K562 (cell line): ENCODE measurements at regions not wholly inside any gene's neighbourhood (a gene's known extent, or its start where the extent isn't known, plus 50 kb on each side); places are given as distances from the start of the nearest gene placed in this dataset.

Experiments used
- ATAC-seq: fragments of 200-7000 bp; cut with Tn5 transposase; 3 replicates; pipeline ENCODE4 v1.9.1; 2020; ENCODE audit warnings: moderate library complexity
- BruUV-seq: library from RNA; stranded (reverse); fragments of 400-500 nt; replicated peaks from 2 replicates; lab custom pipeline; 2021; lab: Mats Ljungman, UMichigan
- CTCF ChIA-PET: fragments of 300-600 bp; formaldehyde crosslinking; extraction: SDS; loops from one replicate; lab custom pipeline; 2021; ENCODE audit warnings: low intra/inter-chr PET ratio; lab: Yijun Ruan, JAX
- POLR2A ChIA-PET: fragments of 300-600, 350-650 bp; sonication (Branson Sonifier 250); formaldehyde crosslinking; extraction: SDS; loops from one replicate; lab custom pipeline; 2021; ENCODE audit warnings: antibody characterized with exemption, inconsistent platforms; lab: Yijun Ruan, JAX
- DNase-seq, 4 experiments: peaks; one replicate each; pipeline versions ENCODE4 v3.0.0 to v3.0.0-alpha.2; 2011 to 2018; ENCODE audit warnings: low spot score in 3 of 4, mixed read lengths in 3 of 4; ENCODE audit errors: extremely low read depth in 1 of 4
- FAIRE-seq: peaks from 2 replicates; lab custom pipeline; 2011; peaks lifted over from hg19 to GRCh38; lab: Jason Lieb, UNC
- H2AFZ ChIP-seq: 2 replicates; pipeline ENCODE4 v1.6.0; 2011; ENCODE audit warnings: low read depth, low read length, control low read depth, inconsistent platforms
- H3K27ac ChIP-seq: fragments of 200-600 bp; 3 replicates; pipeline ENCODE4 v1.8.0; 2011; ENCODE audit warnings: low read depth, mild to moderate bottlenecking, control low read depth, inconsistent platforms, low read length, moderate library complexity, mixed read lengths; ENCODE audit errors: extremely low read depth
- H3K27me3 ChIP-seq, 2 experiments: fragments of 300-600 bp in 1 of 2; 2 replicates in 1 of 2; 3 replicates in 1 of 2; pipeline versions ENCODE4 v1.6.0 to v1.8.0; 2011; ENCODE audit warnings: inconsistent platforms in 2 of 2, low read length in 2 of 2, mild to moderate bottlenecking in 1 of 2, mixed read lengths in 1 of 2, moderate library complexity in 1 of 2; ENCODE audit not compliant: control insufficient read depth in 2 of 2, insufficient read depth in 2 of 2
- H3K36me3 ChIP-seq: fragments of 300-600 bp; 3 replicates; pipeline ENCODE4 v1.8.0; 2011; ENCODE audit warnings: mild to moderate bottlenecking, low read length, inconsistent platforms; ENCODE audit not compliant: control insufficient read depth, insufficient read depth
- H3K4me1 ChIP-seq, 2 experiments: fragments of 200-600 bp in 1 of 2; replicated peaks in 1 of 2; 2 replicates in 1 of 2; 3 replicates in 1 of 2; pipeline versions ENCODE4 v1.5.1 to v1.8.0; 2011; ENCODE audit warnings: inconsistent platforms in 2 of 2, low read length in 2 of 2, mild to moderate bottlenecking in 1 of 2, mixed read lengths in 1 of 2, moderate library complexity in 1 of 2; ENCODE audit not compliant: control insufficient read depth in 2 of 2, insufficient read depth in 2 of 2
- H3K4me2 ChIP-seq: 2 replicates; pipeline ENCODE4 v1.6.1; 2011; ENCODE audit warnings: low read length, control low read depth, inconsistent platforms, mixed read lengths; ENCODE audit not compliant: insufficient read depth
- H3K4me3 ChIP-seq: fragments of 200-600 bp; sonication (generic), shearing (Covaris generic); 2 replicates; pipeline ENCODE4 v1.5.1; 2016; ENCODE audit warnings: control low read depth, inconsistent platforms
- H3K79me2 ChIP-seq: fragments of 200-600 bp; 3 replicates; pipeline ENCODE4 v1.8.0; 2011; ENCODE audit warnings: low read length, inconsistent platforms; ENCODE audit not compliant: control insufficient read depth, insufficient read depth
- H3K9ac ChIP-seq, 2 experiments: 2 replicates each; pipeline versions ENCODE4 v1.6.0 to v1.6.1; 2011; ENCODE audit warnings: low read depth in 2 of 2, low read length in 2 of 2, control low read depth in 1 of 2, inconsistent platforms in 1 of 2, mild to moderate bottlenecking in 1 of 2, mixed read lengths in 1 of 2; ENCODE audit not compliant: insufficient read depth in 1 of 2
- H3K9me1 ChIP-seq: one replicate; pipeline ENCODE4 v1.6.0; 2011; ENCODE audit warnings: inconsistent platforms, mild to moderate bottlenecking, low read length, moderate library complexity; ENCODE audit not compliant: control insufficient read depth, insufficient read depth
- H3K9me3 ChIP-seq: replicated peaks from 2 replicates; pipeline ENCODE4 v1.5.1; 2011; ENCODE audit warnings: low read depth, low read length, inconsistent platforms; ENCODE audit not compliant: control insufficient read depth, insufficient read depth
- H4K20me1 ChIP-seq: replicated peaks from 2 replicates; pipeline ENCODE4 v1.6.1; 2011; ENCODE audit warnings: low read length, inconsistent platforms, mixed read lengths; ENCODE audit not compliant: control insufficient read depth, insufficient read depth
- BCOR ChIP-seq: fragments of 450-650 bp; IDR thresholded peaks from 2 replicates; pipeline ENCODE4 v1.6.1; 2016
- FOXM1 ChIP-seq, 2 experiments: fragments of 450-650 bp in 1 of 2; sonication (generic) in 1 of 2; formaldehyde crosslinking in 1 of 2; IDR thresholded peaks; 2 replicates each; pipeline versions ENCODE4 v1.6.1 to v1.9.0; 2017 to 2022; ENCODE audit warnings: low read depth in 2 of 2, mild to moderate bottlenecking in 2 of 2, missing genetic modification reagents in 1 of 2, moderate library complexity in 1 of 2
- HDAC8 ChIP-seq: fragments of 450-650 bp; IDR thresholded peaks from 2 replicates; pipeline ENCODE4 v1.6.1; 2016; ENCODE audit warnings: mild to moderate bottlenecking, missing genetic modification characterization, moderate library complexity, missing compliant biosample characterization
- HIVEP1 ChIP-seq: fragments of 250-450 bp; sonication (Bioruptor Pico); IDR thresholded peaks from 2 replicates; pipeline ENCODE4 v1.4.0; 2020; ENCODE audit warnings: mild to moderate bottlenecking
- RFX7 ChIP-seq: fragments of 250-450 bp; sonication (Bioruptor Pico); IDR thresholded peaks from 2 replicates; pipeline ENCODE4 v1.5.1; 2021; ENCODE audit warnings: mild to moderate bottlenecking
- STAT5A ChIP-seq: IDR thresholded peaks from 2 replicates; pipeline ENCODE4 v1.6.1; 2012; ENCODE audit warnings: low read length, inconsistent platforms, borderline replicate concordance
- SUPT5H ChIP-seq: fragments of 450-650 bp; IDR thresholded peaks from 2 replicates; pipeline ENCODE4 v1.6.1; 2016
- ZNF764 ChIP-seq: fragments of 250-450 bp; sonication (Bioruptor Pico); IDR thresholded peaks from 2 replicates; pipeline ENCODE4 v1.4.0; 2020; ENCODE audit warnings: low read depth, mild to moderate bottlenecking, moderate library complexity
- WGBS: fragments of 100-300 bp; shearing (Covaris generic); methylation state at CpG from one replicate; pipeline ENCODE4 v1.1.6; 2016; ENCODE audit warnings: low coverage, mixed read lengths; ENCODE audit not compliant: insufficient coverage; ENCODE audit errors: missing lambda C conversion rate; 5-methylcytosine and 5-hydroxymethylcytosine counted together
- in situ Hi-C: fragments of 300-500 bp; cut with MboI; formaldehyde crosslinking; loops from 4 replicates; pipeline ENCODE4 v1.15.0; 2018; ENCODE audit warnings: inconsistent platforms, mixed read lengths
- intact Hi-C: fragments of 100-400 bp; cut with micrococcal nuclease; formaldehyde crosslinking; loops from 2 replicates; pipeline ENCODE4 v1.14.2; 2022
- TF ChIP-seq, protein P1 (sequence below), 3 experiments: IDR thresholded peaks in 2 of 3; conservative IDR thresholded peaks in 1 of 3; 2 replicates each; pipeline ENCODE4 v1.5.1; 2011 to 2012; ENCODE audit warnings: low read length in 3 of 3, mild to moderate bottlenecking in 3 of 3, control low read depth in 2 of 3, improper control_type of control experiment in 1 of 3, inconsistent platforms in 1 of 3, low read depth in 1 of 3, mixed read lengths in 1 of 3, moderate library complexity in 1 of 3; ENCODE audit not compliant: insufficient read depth in 2 of 3
- TF ChIP-seq, protein P2 (sequence below), 2 experiments: fragments of 250-450 bp in 1 of 2; fragments of 450-650 bp in 1 of 2; sonication (Bioruptor Pico) in 1 of 2; IDR thresholded peaks; 2 replicates each; pipeline versions ENCODE4 v1.6.1 to v1.8.0; 2016 to 2021; ENCODE audit warnings: mild to moderate bottlenecking in 2 of 2, moderate library complexity in 2 of 2, missing compliant biosample characterization in 1 of 2, missing genetic modification characterization in 1 of 2
- TF ChIP-seq, protein P3 (sequence below): sonication (generic); IDR thresholded peaks from 2 replicates; pipeline ENCODE4 v1.6.1; 2016
- TF ChIP-seq, protein P4 (sequence below): conservative IDR thresholded peaks from 2 replicates; pipeline ENCODE4 v1.6.1; 2011; ENCODE audit warnings: low read depth, mild to moderate bottlenecking, low read length; ENCODE audit not compliant: control insufficient read depth
- TF ChIP-seq, protein P5 (sequence below): fragments of 450-650 bp; IDR thresholded peaks from 2 replicates; pipeline ENCODE4 v1.6.1; 2016; ENCODE audit warnings: mild to moderate bottlenecking

DNA sequence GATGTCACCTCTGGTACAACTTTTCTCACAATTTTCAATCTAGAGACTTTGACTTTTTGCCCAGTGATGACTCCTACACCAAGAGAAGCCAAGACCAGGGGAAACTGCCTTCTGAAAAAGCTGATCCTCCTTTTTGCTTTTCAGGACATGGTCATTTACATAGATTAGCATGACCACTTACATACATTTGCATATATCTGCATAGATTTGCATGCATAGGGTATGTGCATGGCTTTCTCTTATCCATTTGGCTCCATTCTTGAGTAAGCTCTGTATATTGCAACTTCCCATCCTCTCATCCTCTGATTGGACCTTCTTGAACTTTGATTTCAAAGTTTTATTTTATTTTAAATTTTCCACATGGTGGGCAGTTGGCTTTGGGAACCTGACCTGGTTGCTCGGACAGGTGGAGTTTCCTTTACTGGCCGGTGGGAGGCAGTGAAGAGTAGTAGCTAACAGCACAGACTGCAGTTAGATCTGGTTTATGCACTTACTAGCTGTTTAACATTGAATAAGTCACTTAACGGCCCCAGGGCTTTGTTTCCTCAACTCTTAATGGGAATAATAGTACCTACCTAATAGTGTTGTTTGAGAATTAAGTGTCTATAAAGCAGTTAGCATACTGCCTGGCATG is 92.9 kb downstream of the GPR139 start:
- DNase-seq, result peak; percentile 27 to 52 (median 40)
- no peaks in the 10 kb centered on the region for H3K79me2 ChIP-seq
- intact Hi-C loops (no loop called here), in situ Hi-C loops (no loop called here)
- H3K36me3 ChIP-seq, result no peaks in the 10 kb centered on the region
- BruUV-seq, result no TSS peak
- H2AFZ ChIP-seq, result no peak overlapping the region
- H3K9ac ChIP-seq, result no peak overlapping the region
- no peak overlapping the region for H3K27ac ChIP-seq
- no peaks in the 10 kb centered on the region for H3K9me1 ChIP-seq
- ChIA-PET CTCF (no interaction called here), POLR2A (interaction anchor here (1.2 to 1.6 kb wide), 2 partner anchors 10 to 11 kb away, joined by 3 to 5 read pairs; no protein-coding TSS in a partner anchor)
- H3K4me2 ChIP-seq, result no peak overlapping the region
- WGBS, result 0% methylated on average over 3 of the region's 3 CpGs
- no peak overlapping the region for H3K4me3 ChIP-seq
- no peaks in the 10 kb centered on the region; the same call in 1 of the 2 replicates for H4K20me1 ChIP-seq
- FAIRE-seq, result peak; percentile 84
- peak; percentile 71 for ATAC-seq
- TF ChIP-seq, protein P1, sequence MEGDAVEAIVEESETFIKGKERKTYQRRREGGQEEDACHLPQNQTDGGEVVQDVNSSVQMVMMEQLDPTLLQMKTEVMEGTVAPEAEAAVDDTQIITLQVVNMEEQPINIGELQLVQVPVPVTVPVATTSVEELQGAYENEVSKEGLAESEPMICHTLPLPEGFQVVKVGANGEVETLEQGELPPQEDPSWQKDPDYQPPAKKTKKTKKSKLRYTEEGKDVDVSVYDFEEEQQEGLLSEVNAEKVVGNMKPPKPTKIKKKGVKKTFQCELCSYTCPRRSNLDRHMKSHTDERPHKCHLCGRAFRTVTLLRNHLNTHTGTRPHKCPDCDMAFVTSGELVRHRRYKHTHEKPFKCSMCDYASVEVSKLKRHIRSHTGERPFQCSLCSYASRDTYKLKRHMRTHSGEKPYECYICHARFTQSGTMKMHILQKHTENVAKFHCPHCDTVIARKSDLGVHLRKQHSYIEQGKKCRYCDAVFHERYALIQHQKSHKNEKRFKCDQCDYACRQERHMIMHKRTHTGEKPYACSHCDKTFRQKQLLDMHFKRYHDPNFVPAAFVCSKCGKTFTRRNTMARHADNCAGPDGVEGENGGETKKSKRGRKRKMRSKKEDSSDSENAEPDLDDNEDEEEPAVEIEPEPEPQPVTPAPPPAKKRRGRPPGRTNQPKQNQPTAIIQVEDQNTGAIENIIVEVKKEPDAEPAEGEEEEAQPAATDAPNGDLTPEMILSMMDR (IDR thresholded peaks at IDR 0.05 in 2 of 3, conservative IDR thresholded peaks at IDR 0.05 in 1 of 3; ENCODE audit: insufficient read depth in 2 of 3, low read depth in 1 of 3, low read length in 3 of 3), result peak; percentile 55 to 63 (median 60)
- TF ChIP-seq, protein P2, sequence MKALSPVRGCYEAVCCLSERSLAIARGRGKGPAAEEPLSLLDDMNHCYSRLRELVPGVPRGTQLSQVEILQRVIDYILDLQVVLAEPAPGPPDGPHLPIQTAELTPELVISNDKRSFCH (CRISPR knock-in tag; IDR thresholded peaks at IDR 0.05), result no peak
- TF ChIP-seq, protein P2 (tag; IDR thresholded peaks at IDR 0.05), result no peak
- no peak for TF ChIP-seq SUPT5H
- TF ChIP-seq, protein P3, sequence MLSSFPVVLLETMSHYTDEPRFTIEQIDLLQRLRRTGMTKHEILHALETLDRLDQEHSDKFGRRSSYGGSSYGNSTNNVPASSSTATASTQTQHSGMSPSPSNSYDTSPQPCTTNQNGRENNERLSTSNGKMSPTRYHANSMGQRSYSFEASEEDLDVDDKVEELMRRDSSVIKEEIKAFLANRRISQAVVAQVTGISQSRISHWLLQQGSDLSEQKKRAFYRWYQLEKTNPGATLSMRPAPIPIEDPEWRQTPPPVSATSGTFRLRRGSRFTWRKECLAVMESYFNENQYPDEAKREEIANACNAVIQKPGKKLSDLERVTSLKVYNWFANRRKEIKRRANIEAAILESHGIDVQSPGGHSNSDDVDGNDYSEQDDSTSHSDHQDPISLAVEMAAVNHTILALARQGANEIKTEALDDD, result peak; percentile 69; the same call in 1 of the 2 replicates
- TF ChIP-seq FOXM1 (IDR thresholded peaks at IDR 0.05; ENCODE audit: low read depth), result no peak
- TF ChIP-seq FOXM1 (CRISPR knock-in tag; IDR thresholded peaks at IDR 0.05; ENCODE audit: low read depth), result no peak
- TF ChIP-seq STAT5A, result no peak
- no peak for TF ChIP-seq HIVEP1 (CRISPR knock-in tag)
- no peak for TF ChIP-seq BCOR
- TF ChIP-seq RFX7 (CRISPR knock-in tag), result no peak
- TF ChIP-seq, protein P4, sequence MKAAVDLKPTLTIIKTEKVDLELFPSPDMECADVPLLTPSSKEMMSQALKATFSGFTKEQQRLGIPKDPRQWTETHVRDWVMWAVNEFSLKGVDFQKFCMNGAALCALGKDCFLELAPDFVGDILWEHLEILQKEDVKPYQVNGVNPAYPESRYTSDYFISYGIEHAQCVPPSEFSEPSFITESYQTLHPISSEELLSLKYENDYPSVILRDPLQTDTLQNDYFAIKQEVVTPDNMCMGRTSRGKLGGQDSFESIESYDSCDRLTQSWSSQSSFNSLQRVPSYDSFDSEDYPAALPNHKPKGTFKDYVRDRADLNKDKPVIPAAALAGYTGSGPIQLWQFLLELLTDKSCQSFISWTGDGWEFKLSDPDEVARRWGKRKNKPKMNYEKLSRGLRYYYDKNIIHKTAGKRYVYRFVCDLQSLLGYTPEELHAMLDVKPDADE, result no peak
- peak; percentile 88 for TF ChIP-seq ZNF764 (CRISPR knock-in tag)
- TF ChIP-seq, protein P5, sequence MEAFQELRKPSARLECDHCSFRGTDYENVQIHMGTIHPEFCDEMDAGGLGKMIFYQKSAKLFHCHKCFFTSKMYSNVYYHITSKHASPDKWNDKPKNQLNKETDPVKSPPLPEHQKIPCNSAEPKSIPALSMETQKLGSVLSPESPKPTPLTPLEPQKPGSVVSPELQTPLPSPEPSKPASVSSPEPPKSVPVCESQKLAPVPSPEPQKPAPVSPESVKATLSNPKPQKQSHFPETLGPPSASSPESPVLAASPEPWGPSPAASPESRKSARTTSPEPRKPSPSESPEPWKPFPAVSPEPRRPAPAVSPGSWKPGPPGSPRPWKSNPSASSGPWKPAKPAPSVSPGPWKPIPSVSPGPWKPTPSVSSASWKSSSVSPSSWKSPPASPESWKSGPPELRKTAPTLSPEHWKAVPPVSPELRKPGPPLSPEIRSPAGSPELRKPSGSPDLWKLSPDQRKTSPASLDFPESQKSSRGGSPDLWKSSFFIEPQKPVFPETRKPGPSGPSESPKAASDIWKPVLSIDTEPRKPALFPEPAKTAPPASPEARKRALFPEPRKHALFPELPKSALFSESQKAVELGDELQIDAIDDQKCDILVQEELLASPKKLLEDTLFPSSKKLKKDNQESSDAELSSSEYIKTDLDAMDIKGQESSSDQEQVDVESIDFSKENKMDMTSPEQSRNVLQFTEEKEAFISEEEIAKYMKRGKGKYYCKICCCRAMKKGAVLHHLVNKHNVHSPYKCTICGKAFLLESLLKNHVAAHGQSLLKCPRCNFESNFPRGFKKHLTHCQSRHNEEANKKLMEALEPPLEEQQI, result no peak
- TF ChIP-seq HDAC8, result no peak
- no peaks in the 10 kb centered on the region for H3K9me3 ChIP-seq
- 0 out of 5 replicates have a peak, but pooled peaks cover 0 to 2% of the 10 kb centered on the region in 2 experiments for H3K27me3 ChIP-seq
- no peaks in the 10 kb centered on the region; a peak in 1 of 5 replicates for H3K4me1 ChIP-seq
